GM12891 (cell line): ENCODE measurements at regions not wholly inside any gene's neighbourhood (a gene's known extent, or its start where the extent isn't known, plus 50 kb on each side); places are given as distances from the start of the nearest gene placed in this dataset.

Experiments used
- DNase-seq: peaks from one replicate; pipeline ENCODE4 v3.0.0; 2011; ENCODE audit warnings: low spot score; ENCODE audit not compliant: insufficient read length
- FAIRE-seq: peaks from 2 replicates; lab custom pipeline; 2011; peaks lifted over from hg19 to GRCh38; lab: Jason Lieb, UNC
- PAX5 ChIP-seq: IDR thresholded peaks from 2 replicates; pipeline ENCODE4 v1.6.1; 2011; ENCODE audit warnings: low read length, moderate library complexity, mild to moderate bottlenecking; ENCODE audit not compliant: insufficient read depth, severe bottlenecking
- POLR2A ChIP-seq: IDR thresholded peaks from 2 replicates; pipeline ENCODE4 v1.6.1; 2011; ENCODE audit warnings: low read depth, low read length, control low read depth
- POLR2AphosphoS5 ChIP-seq: IDR thresholded peaks from 2 replicates; pipeline ENCODE4 v1.6.1; 2011; ENCODE audit warnings: low read depth, low read length, control low read depth
- POU2F2 ChIP-seq: IDR thresholded peaks from 2 replicates; pipeline ENCODE4 v1.6.1; 2011; ENCODE audit warnings: low read depth, mild to moderate bottlenecking, control low read depth, low read length, moderate library complexity
- SPI1 ChIP-seq: IDR thresholded peaks from 2 replicates; pipeline ENCODE4 v1.6.1; 2011; ENCODE audit warnings: low read depth, low read length, control low read depth
- TAF1 ChIP-seq: IDR thresholded peaks from 2 replicates; pipeline ENCODE4 v1.6.1; 2011; ENCODE audit warnings: low read depth, low read length, control low read depth

DNA sequence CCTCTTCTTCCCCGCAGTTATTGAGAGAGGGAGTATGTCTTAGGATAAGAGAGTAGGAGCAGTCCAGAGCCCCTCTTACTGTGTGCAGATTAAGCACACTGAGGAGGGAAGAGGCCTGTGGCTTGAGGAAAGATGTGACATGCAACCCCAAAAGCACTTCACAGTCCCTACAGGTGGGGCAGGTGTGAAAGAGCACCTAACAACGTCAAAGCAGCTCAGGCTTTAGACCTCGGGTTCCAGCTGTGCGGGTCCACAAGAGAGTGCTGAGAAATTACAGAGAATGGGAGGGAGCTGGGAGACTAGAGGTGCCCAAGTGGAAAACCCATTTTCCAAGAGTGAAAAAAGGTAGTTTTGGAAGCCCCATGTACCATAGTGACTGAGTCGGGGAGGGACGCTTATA, 127.6 kb downstream of the SLC25A47 start:
- TF ChIP-seq POLR2A (no peak), POLR2AphosphoS5 (no peak), POU2F2 (no peak), TAF1 (no peak), SPI1 (no peak), PAX5 (no peak)
- FAIRE-seq (no peak), DNase-seq (no peak)

DNA sequence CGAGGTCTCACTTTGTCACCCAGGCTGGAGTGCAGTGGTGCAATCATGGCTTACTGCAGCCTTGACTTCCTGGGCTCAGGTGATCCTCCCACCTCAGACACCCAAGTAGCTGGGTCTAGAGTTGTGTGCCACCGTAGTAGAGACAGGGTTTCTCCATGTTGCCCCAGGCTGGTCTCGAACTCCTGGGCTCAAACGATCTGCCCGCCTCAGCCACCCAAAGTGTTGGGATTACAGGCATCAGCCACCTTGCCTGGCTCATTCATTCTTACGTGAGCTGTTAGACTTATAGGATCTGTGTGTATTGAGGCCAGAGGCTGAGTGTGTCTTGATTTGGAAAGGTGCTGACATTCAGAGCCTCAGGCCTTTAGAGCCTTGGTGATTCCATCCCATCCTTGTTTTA, 128.1 kb downstream of the SLC25A47 start:
- TF ChIP-seq POU2F2: no peak
- TF ChIP-seq SPI1: no peak
- TF ChIP-seq POLR2AphosphoS5: no peak
- TF ChIP-seq TAF1: no peak
- TF ChIP-seq POLR2A: no peak
- TF ChIP-seq PAX5: no peak
- no peak for FAIRE-seq

GRCh38 chr14:100453930-100454329, 130.8 kb downstream of the SLC25A47 start:
- FAIRE-seq (no peak), DNase-seq (no peak)
- TF ChIP-seq PAX5 (no peak), POLR2A (no peak)

More for the DNA sequence above, 128.1 kb downstream of the SLC25A47 start:
- no peak for DNase-seq

DNA sequence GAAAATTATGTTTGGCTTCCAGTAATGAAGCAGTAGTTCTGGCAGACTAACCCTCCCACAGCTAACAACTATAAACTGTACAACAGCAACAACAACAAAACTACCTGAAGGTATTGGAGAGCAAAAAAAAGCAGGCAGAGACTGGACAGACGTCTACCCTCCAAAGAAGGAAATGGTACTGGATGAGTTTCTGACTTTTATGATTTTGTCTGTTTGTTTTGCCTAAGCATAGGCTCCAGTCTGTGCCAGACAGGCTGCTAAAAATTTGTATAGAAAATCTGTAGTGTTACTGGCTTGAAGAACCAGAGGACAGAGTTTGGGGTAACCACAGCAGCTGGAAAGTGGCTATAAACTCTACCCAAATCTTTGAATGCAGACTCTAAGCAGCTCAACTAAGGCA, 131.3 kb downstream of the SLC25A47 start:
- DNase-seq (no peak), FAIRE-seq (no peak)
- TF ChIP-seq POLR2AphosphoS5 (no peak), POLR2A (no peak), PAX5 (no peak), SPI1 (no peak), POU2F2 (no peak), TAF1 (no peak)

DNA sequence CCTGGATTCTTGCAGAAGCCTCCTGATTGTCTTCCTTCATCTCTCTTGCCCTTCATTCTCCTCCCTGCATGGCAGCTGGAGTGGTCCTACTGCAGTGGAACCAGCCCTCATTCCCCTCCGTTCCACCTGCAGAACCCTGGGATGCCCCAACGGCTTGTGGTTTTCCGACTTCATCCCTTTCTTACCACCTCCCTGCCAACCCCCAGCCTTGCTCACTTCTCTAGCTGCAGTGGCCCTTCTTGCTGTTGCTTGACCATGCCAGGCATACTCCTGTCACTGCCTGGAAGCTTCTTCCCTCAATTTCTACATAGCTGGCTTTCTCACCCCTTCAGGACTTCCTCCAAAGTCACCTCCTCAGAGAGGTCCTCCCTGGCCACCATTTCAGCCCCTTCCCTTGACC, 123.3 kb downstream of the BEGAIN start:
- no peak for DNase-seq
- TF ChIP-seq PAX5 (no peak), POLR2A (no peak), POLR2AphosphoS5 (no peak), TAF1 (no peak), POU2F2 (no peak), SPI1 (no peak)
- FAIRE-seq: no peak

DNA sequence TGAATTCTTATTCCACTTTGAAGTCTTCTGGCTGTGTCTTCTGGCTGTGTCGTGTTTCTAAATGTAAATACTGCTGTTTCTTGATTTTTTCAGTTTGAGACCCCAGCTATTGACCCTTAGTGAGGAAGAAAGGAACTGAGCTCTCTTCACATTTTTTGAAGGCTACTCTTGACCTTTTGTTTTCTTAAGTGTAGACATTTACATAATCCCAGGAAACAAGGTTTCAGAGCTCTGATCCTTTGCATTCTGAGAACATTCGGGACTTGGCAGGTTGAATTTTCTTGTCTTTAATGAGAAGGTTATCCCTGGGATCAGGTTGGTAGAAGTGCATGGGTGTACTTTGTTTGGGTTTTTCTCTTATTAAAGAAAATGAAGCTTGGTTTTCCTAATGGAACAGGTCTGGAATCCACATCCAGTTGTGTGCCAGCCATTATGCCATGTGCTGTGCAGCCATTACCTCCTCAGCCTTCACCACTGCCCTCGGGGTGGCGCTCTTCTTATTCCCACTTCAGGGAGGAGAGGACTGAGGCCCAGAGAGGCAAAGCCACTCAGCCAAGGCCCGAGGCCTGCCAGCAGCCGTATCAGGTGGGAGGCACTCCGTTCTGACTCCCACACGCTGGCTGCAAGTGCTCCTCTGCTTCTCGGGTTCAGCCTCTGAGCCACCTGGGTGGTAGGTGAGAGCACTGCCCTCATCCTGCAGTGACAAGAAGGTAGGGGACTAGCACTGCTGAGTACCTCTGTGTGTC, 120.9 kb downstream of the BEGAIN start:
- DNase-seq: no peak
- no peak for FAIRE-seq

GRCh38 chr14:100467046-100467750, 120.0 kb downstream of the BEGAIN start:
- no peak for FAIRE-seq
- no peak for TF ChIP-seq TAF1
- no peak for TF ChIP-seq SPI1
- TF ChIP-seq POLR2A: no peak
- no peak for TF ChIP-seq POU2F2
- no peak for TF ChIP-seq PAX5
- no peak for TF ChIP-seq POLR2AphosphoS5
- DNase-seq: no peak

More for the DNA sequence above, 120.9 kb downstream of the BEGAIN start:
- TF ChIP-seq POLR2A: no peak
- no peak for TF ChIP-seq TAF1
- no peak for TF ChIP-seq POLR2AphosphoS5
- TF ChIP-seq PAX5: no peak
- TF ChIP-seq SPI1: no peak
- no peak for TF ChIP-seq POU2F2

- no peak for DNase-seq
- no peak for FAIRE-seq
- TF ChIP-seq PAX5 (no peak), SPI1 (no peak), POU2F2 (no peak), POLR2AphosphoS5 (no peak), TAF1 (no peak), POLR2A (no peak)
Measured at GRCh38 chr14:100467939-100468338, 119.3 kb downstream of the BEGAIN start.

DNA sequence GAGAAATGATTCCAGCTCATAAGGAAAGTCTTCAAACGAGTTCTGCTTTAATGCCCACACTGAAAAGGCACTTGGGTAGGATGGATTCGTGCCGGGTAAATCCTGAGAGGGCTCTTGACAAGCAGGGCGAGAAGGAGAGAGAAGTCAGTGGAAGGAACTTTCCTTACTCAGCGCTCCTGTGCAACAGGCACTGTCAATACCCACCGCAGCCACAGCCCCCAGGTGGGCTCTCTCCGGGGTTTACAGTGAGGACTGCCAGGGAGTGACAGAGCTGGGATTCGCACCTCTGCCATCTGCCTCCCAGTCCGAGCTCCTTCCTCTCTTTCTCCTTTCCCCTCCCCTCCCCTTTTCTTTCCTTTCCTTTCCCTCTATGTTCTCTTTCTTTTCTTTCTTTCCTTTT, 118.7 kb downstream of the BEGAIN start:
- FAIRE-seq: no peak
- TF ChIP-seq TAF1 (no peak), POU2F2 (no peak), PAX5 (no peak), SPI1 (no peak), POLR2AphosphoS5 (no peak), POLR2A (no peak)
- DNase-seq: no peak
